Nephron (organoid): ENCODE measurements at regions not wholly inside any gene's neighbourhood (a gene's known extent, or its start where the extent isn't known, plus 50 kb on each side); places are given as distances from the start of the nearest gene placed in this dataset.
A peak's percentile ranks its signal among the peaks of the same experiment; 100 is the strongest.

Source experiments
- H3K27ac Mint-ChIP-seq, 3 experiments: 2 replicates each; pipeline ENCODE4 v1.8.0; 2020; ENCODE audit warnings: mixed read lengths in 3 of 3, mild to moderate bottlenecking in 2 of 3, moderate library complexity in 1 of 3
- H3K27me3 Mint-ChIP-seq: 2 replicates; pipeline ENCODE4 v1.8.0; 2021; ENCODE audit warnings: low read depth, mild to moderate bottlenecking, moderate library complexity, mixed read lengths
- H3K36me3 Mint-ChIP-seq: 2 replicates; pipeline ENCODE4 v1.8.0; 2020; ENCODE audit warnings: low read depth, mixed read lengths
- H3K4me1 Mint-ChIP-seq: 2 replicates; pipeline ENCODE4 v1.8.0; 2020; ENCODE audit warnings: mixed read lengths
- H3K4me3 Mint-ChIP-seq, 3 experiments: 2 replicates each; pipeline ENCODE4 v1.8.0; 2020; ENCODE audit warnings: mild to moderate bottlenecking in 3 of 3, mixed read lengths in 3 of 3, moderate library complexity in 2 of 3
- H3K9me3 Mint-ChIP-seq: 2 replicates; pipeline ENCODE4 v1.8.0; 2020; ENCODE audit warnings: mixed read lengths
- TF ChIP-seq, protein P1 (sequence below), 3 experiments: fragments of 200-600 bp; sonication (generic); IDR thresholded peaks; one replicate each; pipeline ENCODE4 v1.5.0; 2021; ENCODE audit warnings: antibody characterized with exemption in 3 of 3; ENCODE audit not compliant: unreplicated experiment in 3 of 3

DNA sequence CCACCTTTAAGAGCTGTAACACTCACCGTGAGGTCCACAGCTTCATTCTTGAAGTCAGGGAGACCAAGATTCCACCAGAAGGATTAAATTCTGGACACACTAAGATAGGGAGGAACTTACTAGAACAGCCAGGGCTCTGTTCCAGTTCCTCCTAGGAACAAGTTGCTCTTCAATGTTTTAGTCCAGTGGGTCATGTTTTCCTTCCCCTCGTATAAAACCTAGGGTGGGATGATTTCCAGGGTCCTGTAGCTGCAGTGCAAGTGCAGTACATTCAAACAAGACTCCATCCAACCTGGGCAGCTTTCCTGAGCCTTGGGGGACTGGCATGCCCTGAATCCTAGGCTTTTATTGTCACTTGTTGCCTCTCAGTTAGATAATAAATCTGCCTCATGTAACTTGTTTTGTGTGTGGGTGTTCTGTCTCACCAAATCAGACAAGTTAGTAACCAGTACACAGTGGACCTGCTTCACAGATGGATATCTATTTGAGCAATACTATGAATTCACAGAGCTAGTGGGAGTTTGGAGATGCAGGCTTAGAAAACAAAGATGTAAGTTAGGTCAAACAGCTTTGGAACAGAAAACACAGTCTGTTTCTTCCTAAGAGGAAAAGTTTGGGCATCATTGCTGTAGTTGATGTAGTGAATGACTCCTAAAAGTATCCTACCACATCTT, 405.6 kb downstream of the GABRG2 start:
- no peak overlapping the region for H3K4me3 Mint-ChIP-seq
- TF ChIP-seq, protein P1, sequence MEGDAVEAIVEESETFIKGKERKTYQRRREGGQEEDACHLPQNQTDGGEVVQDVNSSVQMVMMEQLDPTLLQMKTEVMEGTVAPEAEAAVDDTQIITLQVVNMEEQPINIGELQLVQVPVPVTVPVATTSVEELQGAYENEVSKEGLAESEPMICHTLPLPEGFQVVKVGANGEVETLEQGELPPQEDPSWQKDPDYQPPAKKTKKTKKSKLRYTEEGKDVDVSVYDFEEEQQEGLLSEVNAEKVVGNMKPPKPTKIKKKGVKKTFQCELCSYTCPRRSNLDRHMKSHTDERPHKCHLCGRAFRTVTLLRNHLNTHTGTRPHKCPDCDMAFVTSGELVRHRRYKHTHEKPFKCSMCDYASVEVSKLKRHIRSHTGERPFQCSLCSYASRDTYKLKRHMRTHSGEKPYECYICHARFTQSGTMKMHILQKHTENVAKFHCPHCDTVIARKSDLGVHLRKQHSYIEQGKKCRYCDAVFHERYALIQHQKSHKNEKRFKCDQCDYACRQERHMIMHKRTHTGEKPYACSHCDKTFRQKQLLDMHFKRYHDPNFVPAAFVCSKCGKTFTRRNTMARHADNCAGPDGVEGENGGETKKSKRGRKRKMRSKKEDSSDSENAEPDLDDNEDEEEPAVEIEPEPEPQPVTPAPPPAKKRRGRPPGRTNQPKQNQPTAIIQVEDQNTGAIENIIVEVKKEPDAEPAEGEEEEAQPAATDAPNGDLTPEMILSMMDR (IDR thresholded peaks at IDR 0.05; ENCODE audit: unreplicated experiment in 3 of 3): no peak
- no peaks in the 10 kb centered on the region for H3K36me3 Mint-ChIP-seq
- H3K9me3 Mint-ChIP-seq: no peaks in the 10 kb centered on the region
- peak overlapping the region; percentile 39 to 76 (median 72) for H3K27ac Mint-ChIP-seq
- peaks cover 7% of the 10 kb centered on the region for H3K4me1 Mint-ChIP-seq
- H3K27me3 Mint-ChIP-seq: no peaks in the 10 kb centered on the region

DNA sequence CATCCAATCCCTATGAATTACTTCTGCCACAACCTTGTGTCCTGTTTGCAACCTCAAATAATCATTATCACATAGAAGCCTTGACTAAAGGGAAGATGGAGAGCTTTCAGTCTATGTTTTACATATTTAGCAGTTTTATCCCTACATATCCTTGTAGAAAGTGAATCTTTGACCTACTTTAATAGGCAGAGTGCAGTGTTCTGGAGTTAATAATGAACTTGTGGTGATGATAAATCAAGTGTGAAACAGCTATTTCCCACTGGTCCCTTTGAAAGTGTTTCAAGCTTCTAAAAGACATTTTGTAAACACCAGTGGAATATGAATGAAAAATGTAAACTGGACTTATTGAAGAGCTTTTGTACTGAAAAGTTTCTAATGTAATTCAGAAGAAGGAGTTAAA, 406.7 kb downstream of the GABRG2 start:
- Mint-ChIP-seq H3K36me3 (no peaks in the 10 kb centered on the region), H3K4me1 (peaks cover 7% of the 10 kb centered on the region), H3K9me3 (no peaks in the 10 kb centered on the region), H3K4me3 (no peak overlapping the region), H3K27ac (peak overlapping the region; percentile 38 to 91 (median 72)), H3K27me3 (no peaks in the 10 kb centered on the region)
- TF ChIP-seq, protein P1 (IDR thresholded peaks at IDR 0.05; ENCODE audit: unreplicated experiment in 3 of 3): no peak

DNA sequence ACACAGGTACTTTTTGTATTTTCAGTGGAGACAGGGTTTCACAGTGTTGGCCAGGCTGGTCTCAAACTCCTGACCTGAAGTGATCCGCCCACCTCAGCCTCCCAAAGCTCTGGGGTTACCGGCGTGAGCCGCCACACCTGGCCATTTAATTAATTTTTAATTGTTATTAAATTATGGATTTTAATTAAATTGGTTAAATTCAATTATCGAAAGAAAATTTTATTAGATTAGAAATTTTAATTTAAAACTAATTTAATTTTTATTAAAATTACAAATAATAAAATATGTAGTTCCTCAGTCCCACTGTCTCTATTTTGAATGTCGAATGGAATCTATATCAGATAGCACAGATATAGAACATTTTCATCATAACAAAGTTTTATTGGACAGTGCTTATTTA, 416.5 kb downstream of the GABRG2 start:
- H3K27me3 Mint-ChIP-seq: no peaks in the 10 kb centered on the region
- peaks cover 9% of the 10 kb centered on the region for H3K4me1 Mint-ChIP-seq
- H3K4me3 Mint-ChIP-seq: no peak overlapping the region
- H3K9me3 Mint-ChIP-seq: no peaks in the 10 kb centered on the region
- no peak overlapping the region for H3K27ac Mint-ChIP-seq
- no peaks in the 10 kb centered on the region for H3K36me3 Mint-ChIP-seq
- TF ChIP-seq, protein P1 (IDR thresholded peaks at IDR 0.05; ENCODE audit: unreplicated experiment in 3 of 3): no peak

DNA sequence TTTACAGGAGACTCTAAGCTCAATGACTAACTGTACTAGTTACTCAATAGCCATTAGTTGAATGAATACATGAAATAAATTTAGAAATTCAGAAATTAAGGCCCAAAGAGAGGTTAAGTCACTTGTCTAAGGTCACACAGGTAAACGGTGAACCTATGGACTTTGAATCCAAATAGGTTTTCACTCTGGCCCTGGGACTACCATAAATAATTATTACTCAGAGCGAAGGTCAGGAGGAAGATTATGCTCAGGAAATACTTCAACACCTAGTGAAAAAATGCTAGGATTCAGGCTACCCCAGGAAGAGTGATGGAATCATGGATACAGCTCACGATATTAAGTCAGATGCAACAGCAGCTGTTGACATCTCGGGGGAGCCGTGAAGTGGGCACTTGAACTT, 417.4 kb downstream of the GABRG2 start:
- H3K4me1 Mint-ChIP-seq: peaks cover 9% of the 10 kb centered on the region
- no peaks in the 10 kb centered on the region for H3K9me3 Mint-ChIP-seq
- H3K36me3 Mint-ChIP-seq: no peaks in the 10 kb centered on the region
- H3K27ac Mint-ChIP-seq: no peak overlapping the region
- TF ChIP-seq, protein P1 (IDR thresholded peaks at IDR 0.05; ENCODE audit: unreplicated experiment in 3 of 3): no peak
- no peaks in the 10 kb centered on the region for H3K27me3 Mint-ChIP-seq
- H3K4me3 Mint-ChIP-seq: no peak overlapping the region

DNA sequence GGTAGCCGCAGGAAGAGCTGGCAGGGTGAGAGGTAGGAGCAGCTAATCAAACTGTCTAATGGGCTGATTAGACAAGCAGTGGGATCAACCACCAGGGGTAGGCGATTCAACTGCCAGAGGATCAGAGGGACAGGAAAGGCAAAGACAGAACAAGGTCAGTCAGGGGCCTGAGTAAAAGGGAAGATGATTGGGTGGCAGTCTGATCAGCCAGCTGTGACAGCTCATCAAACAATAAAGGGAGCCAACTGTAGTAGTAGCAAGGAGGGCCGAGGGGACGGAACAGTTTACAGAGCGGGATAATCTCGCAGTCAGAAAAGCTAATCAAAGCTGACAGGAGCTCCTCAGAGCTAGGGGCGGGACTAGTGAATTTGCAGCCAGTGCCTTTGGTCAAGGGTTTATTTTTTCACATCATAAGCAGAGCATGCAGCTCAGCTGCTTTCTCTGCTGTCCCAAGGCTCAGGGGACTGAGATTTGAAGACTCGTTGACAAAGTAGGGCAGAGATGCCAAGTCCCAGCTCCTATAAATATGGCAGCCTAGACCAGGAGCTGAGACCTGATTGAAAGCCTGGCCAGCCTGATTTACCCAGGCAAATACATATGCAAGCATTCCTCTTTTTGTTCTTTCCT, 418.2 kb downstream of the GABRG2 start:
- H3K36me3 Mint-ChIP-seq: no peaks in the 10 kb centered on the region
- peaks cover 9% of the 10 kb centered on the region for H3K4me1 Mint-ChIP-seq
- no peaks in the 10 kb centered on the region for H3K9me3 Mint-ChIP-seq
- TF ChIP-seq, protein P1 (IDR thresholded peaks at IDR 0.05; ENCODE audit: unreplicated experiment in 3 of 3): no peak
- no peaks in the 10 kb centered on the region for H3K27me3 Mint-ChIP-seq
- no peak overlapping the region for H3K4me3 Mint-ChIP-seq
- no peak overlapping the region for H3K27ac Mint-ChIP-seq
